ENCODE measurements at regions not wholly inside any gene's neighbourhood (a gene's known extent, or its start where the extent isn't known, plus 50 kb on each side); places are given as distances from the start of the nearest gene placed in this dataset.

- no peak overlapping the region for H3K9ac ChIP-seq (replicated peaks in 1 of 4; ENCODE audit: extremely low read depth in 1 of 4, low read depth in 3 of 4, low read length in 3 of 4)
- CTCF ChIA-PET (ENCODE audit: partially characterized antibody) = no interaction called here
- no peak overlapping the region for H3K18ac ChIP-seq (ENCODE audit: extremely low read depth, low read length)
- H2BK15ac ChIP-seq (ENCODE audit: low read length) = no peak overlapping the region
- no peaks in the 10 kb centered on the region for H4K20me1 ChIP-seq (replicated peaks in 1 of 2; ENCODE audit: control insufficient read depth in 1 of 2, insufficient read depth in 2 of 2, low read length in 2 of 2)
- peaks cover 0 to 3% (median 0%) of the 10 kb centered on the region in 4 experiments; a peak in 1 of 8 replicates for H3K36me3 ChIP-seq (ENCODE audit: control insufficient read depth in 2 of 4, insufficient read depth in 4 of 4, low read length in 3 of 4)
- no peaks in the 10 kb centered on the region for H3K27me3 ChIP-seq (replicated peaks in 1 of 4; ENCODE audit: control insufficient read depth in 3 of 4, extremely low read depth in 1 of 4, insufficient read depth in 3 of 4, low read length in 3 of 4)
- no peak overlapping the region for H3K14ac ChIP-seq (ENCODE audit: insufficient read length)
- WGBS, 2 experiments (ENCODE audit: extremely low coverage in 1 of 2, insufficient coverage in 1 of 2, insufficient read length in 1 of 2, insufficient replicate concordance in 2 of 2, low coverage in 1 of 2, low lambda C conversion rate in 2 of 2, missing lambda C conversion rate in 1 of 2) = 95% methylated on average over 3 of the region's 3 CpGs; no CpG with 5 or more reads in 1 of the 2 experiments
- H3K4me3 ChIP-seq (ENCODE audit: extremely low read depth in 1 of 4, insufficient read depth in 2 of 4, low read depth in 3 of 4, low read length in 4 of 4) = no peak overlapping the region
- no peaks in the 10 kb centered on the region for H3K79me1 ChIP-seq (ENCODE audit: low read depth, low read length)
- no peak overlapping the region for H2AFZ ChIP-seq (ENCODE audit: low read length)
- H3K23ac ChIP-seq (ENCODE audit: insufficient read length) = no peak overlapping the region
- peaks cover 5 to 12% (median 10%) of the 10 kb centered on the region in 4 experiments; a peak in 6 of 7 replicates for H3K4me1 ChIP-seq (replicated peaks in 1 of 4; ENCODE audit: control insufficient read depth in 3 of 4, insufficient read depth in 4 of 4, low read length in 3 of 4)
- H3K23me2 ChIP-seq (ENCODE audit: low read depth, low read length) = no peaks in the 10 kb centered on the region
- H2AK5ac ChIP-seq (ENCODE audit: low read depth, low read length) = no peak overlapping the region
- 0 out of 4 replicates have a peak, but pooled peaks cover 0 to 5% of the 10 kb centered on the region in 2 experiments for H3K79me2 ChIP-seq (ENCODE audit: control insufficient read depth in 1 of 2, insufficient read depth in 2 of 2, low read length in 2 of 2)
- H3K4ac ChIP-seq (replicated peaks; ENCODE audit: insufficient read length, low read depth, low read length) = no peak overlapping the region
- H3K9me3 ChIP-seq (ENCODE audit: insufficient read depth in 2 of 2, low read depth in 1 of 2, low read length in 1 of 2) = no peaks in the 10 kb centered on the region
- FAIRE-seq (no peak), DNase-seq (ENCODE audit: low read depth in 1 of 2, low spot score in 2 of 2) (no peak)
- no peak overlapping the region for H3K27ac ChIP-seq (ENCODE audit: low read depth, low read length)
- H2BK12ac ChIP-seq (ENCODE audit: low read depth, low read length) = no peak overlapping the region
- no peak overlapping the region for H4K91ac ChIP-seq (replicated peaks; ENCODE audit: insufficient read length, low read length)
- no peak overlapping the region for H2BK120ac ChIP-seq (replicated peaks; ENCODE audit: low read depth, low read length)
- H2BK20ac ChIP-seq (ENCODE audit: low read length) = no peak overlapping the region
- H2BK5ac ChIP-seq (ENCODE audit: low read depth, low read length) = no peak overlapping the region
- no peak overlapping the region for H3K4me2 ChIP-seq (ENCODE audit: insufficient read depth in 1 of 2, low read depth in 2 of 2, low read length in 2 of 2)
- POLR2A ChIA-PET (ENCODE audit: partially characterized antibody) = interaction anchor here (1.0 kb wide), 1 partner anchor 15 kb away, joined by 3 read pairs; no protein-coding TSS in a partner anchor
- no peak overlapping the region for H4K5ac ChIP-seq (ENCODE audit: insufficient read length, low read depth, low read length)
- H4K8ac ChIP-seq (ENCODE audit: extremely low read depth, insufficient read depth, low read length) = no peak overlapping the region
- no peak overlapping the region for H3K56ac ChIP-seq (replicated peaks; ENCODE audit: insufficient read length, low read depth, low read length)
- TF ChIP-seq CBX5 (IDR thresholded peaks at IDR 0.05; ENCODE audit: low read depth, low read length) (no peak), CTCF (IDR thresholded peaks at IDR 0.05; ENCODE audit: control extremely low read depth in 1 of 3, insufficient read depth in 1 of 3, low read depth in 1 of 3, low read length in 3 of 3) (no peak), YY1 (IDR thresholded peaks at IDR 0.05; ENCODE audit: low read depth, low read length) (no peak), CREB1 (IDR thresholded peaks at IDR 0.05) (no peak), ATF3 (IDR thresholded peaks at IDR 0.05; ENCODE audit: insufficient read depth, low read depth, low read length) (no peak), KDM5A (IDR thresholded peaks at IDR 0.05; ENCODE audit: low read length) (no peak), KDM1A (IDR thresholded peaks at IDR 0.05; ENCODE audit: borderline replicate concordance, low read length) (no peak), BCL11A (IDR thresholded peaks at IDR 0.05; ENCODE audit: low read depth in 2 of 2, low read length in 2 of 2) (no peak), GTF2F1 (IDR thresholded peaks at IDR 0.05; ENCODE audit: borderline replicate concordance, low read depth, low read length) (no peak)
- TF ChIP-seq, protein P1, sequence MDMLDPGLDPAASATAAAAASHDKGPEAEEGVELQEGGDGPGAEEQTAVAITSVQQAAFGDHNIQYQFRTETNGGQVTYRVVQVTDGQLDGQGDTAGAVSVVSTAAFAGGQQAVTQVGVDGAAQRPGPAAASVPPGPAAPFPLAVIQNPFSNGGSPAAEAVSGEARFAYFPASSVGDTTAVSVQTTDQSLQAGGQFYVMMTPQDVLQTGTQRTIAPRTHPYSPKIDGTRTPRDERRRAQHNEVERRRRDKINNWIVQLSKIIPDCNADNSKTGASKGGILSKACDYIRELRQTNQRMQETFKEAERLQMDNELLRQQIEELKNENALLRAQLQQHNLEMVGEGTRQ (IDR thresholded peaks at IDR 0.05; ENCODE audit: low read length) = no peak
Observed at GRCh38 chr6:144651234-144651633, 366.1 kb downstream of the UTRN start.

All from H1 (cell line).